Tibial artery (tissue), 4 donors: ENCODE measurements at regions not wholly inside any gene's neighbourhood (a gene's known extent, or its start where the extent isn't known, plus 50 kb on each side); places are given as distances from the start of the nearest gene placed in this dataset.
"Not testable (repeated sequence)": the region's sequence is repeated elsewhere in the genome, so short reads cannot be mapped to it uniquely, and the experiment has no call there.

Source experiments
- DNase-seq, 2 donors: peaks; one replicate each; pipeline ENCODE4 v3.0.0-alpha.2; 2019
- H3K27ac ChIP-seq, 2 donors: fragments of 200-600 bp; sonication (generic) in 1 of 2; 1 replicate in 1 of 2; 2 replicates in 1 of 2; pipeline ENCODE4 v1.5.1; 2018 to 2019; ENCODE audit warnings: mild to moderate bottlenecking in 1 of 2
- H3K27me3 ChIP-seq, 2 donors: fragments of 200-600 bp; sonication (generic) in 1 of 2; one replicate each; pipeline versions ENCODE4 v1.5.1 to v1.6.0; 2016 to 2019
- H3K36me3 ChIP-seq, 3 donors: fragments of 200-600 bp; sonication (generic) in 2 of 3; one replicate each; pipeline ENCODE4 v1.5.1; 2016 to 2019; ENCODE audit warnings: mild to moderate bottlenecking in 2 of 3
- H3K4me1 ChIP-seq, 4 donors: fragments of 200-600 bp; sonication (generic) in 2 of 4; 1 replicate in 3 of 4; 2 replicates in 1 of 4; pipeline ENCODE4 v1.5.1; 2016 to 2019
- H3K4me3 ChIP-seq, 2 donors: fragments of 200-600 bp; sonication (generic) in 1 of 2; 1 replicate in 1 of 2; 2 replicates in 1 of 2; pipeline ENCODE4 v1.5.1; 2018 to 2019; ENCODE audit warnings: mild to moderate bottlenecking in 2 of 2
- H3K9me3 ChIP-seq, 3 donors: fragments of 200-600 bp; sonication (generic) in 1 of 3; one replicate each; pipeline ENCODE4 v1.5.1; 2016 to 2019
- CTCF ChIP-seq, 2 experiments: fragments of 200-600 bp in 1 of 2; fragments of 450-650 bp in 1 of 2; IDR thresholded peaks; one replicate each; pipeline ENCODE4 v1.5.1; 2017 to 2019; ENCODE audit warnings: antibody characterized with exemption in 2 of 2, mild to moderate bottlenecking in 1 of 2, moderate library complexity in 1 of 2
- intact Hi-C: fragments of 100-400 bp; cut with DNase I; formaldehyde crosslinking; loops from one replicate; pipeline ENCODE4 v1.15.0; 2023; ENCODE audit warnings: low total_unique reads

- no peak for DNase-seq
- Histone ChIP-seq H3K27ac (no peak overlapping the region), H3K36me3 (no peaks in the 10 kb centered on the region), H3K27me3 (no peaks in the 10 kb centered on the region), H3K9me3 (no peaks in the 10 kb centered on the region), H3K4me1 (peaks cover 0 to 25% (median 4%) of the 10 kb centered on the region in 4 donors), H3K4me3 (no peak overlapping the region)
- intact Hi-C loops: no loop called here
- TF ChIP-seq CTCF (IDR thresholded peaks at IDR 0.05): no peak
Observed at GRCh38 chr13:34175551-34175950, 357.6 kb downstream of the RFC3 start.

- Histone ChIP-seq H3K27ac (no peak overlapping the region), H3K4me1 (peaks cover 0 to 25% (median 4%) of the 10 kb centered on the region in 4 donors), H3K4me3 (no peak overlapping the region), H3K9me3 (no peaks in the 10 kb centered on the region), H3K27me3 (no peaks in the 10 kb centered on the region), H3K36me3 (no peaks in the 10 kb centered on the region)
- TF ChIP-seq CTCF (IDR thresholded peaks at IDR 0.05): no peak
- intact Hi-C loops: no loop called here
- no peak for DNase-seq
Observed at GRCh38 chr13:34176633-34177032, 358.7 kb downstream of the RFC3 start.

- peaks cover 0 to 21% (median 4%) of the 10 kb centered on the region in 4 donors for H3K4me1 ChIP-seq
- no peaks in the 10 kb centered on the region for H3K9me3 ChIP-seq
- DNase-seq: no peak
- TF ChIP-seq CTCF (IDR thresholded peaks at IDR 0.05): no peak
- no peaks in the 10 kb centered on the region for H3K27me3 ChIP-seq
- no peaks in the 10 kb centered on the region for H3K36me3 ChIP-seq
- intact Hi-C loops: no loop called here
- no peak overlapping the region for H3K27ac ChIP-seq
- H3K4me3 ChIP-seq: no peak overlapping the region
Observed at GRCh38 chr13:34179481-34179880, 361.5 kb downstream of the RFC3 start.

DNA sequence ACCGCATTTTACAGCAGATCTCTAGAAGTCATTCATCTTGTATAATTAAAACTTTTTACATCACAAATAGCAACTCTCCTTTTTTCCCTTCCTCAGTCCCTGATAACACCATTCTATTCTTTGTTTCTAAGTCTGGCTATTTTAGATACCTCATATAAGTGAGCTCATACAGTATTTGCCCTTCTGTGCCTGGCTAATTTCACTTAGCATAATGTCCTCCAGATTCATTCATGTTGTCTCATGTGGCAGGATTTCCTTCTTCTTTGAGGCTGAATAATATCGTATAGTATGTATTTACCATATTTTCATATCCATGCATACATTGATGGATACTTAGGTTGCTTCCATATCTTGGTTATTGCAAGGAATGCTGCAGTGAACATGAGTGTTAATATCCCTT lies 362.0 kb downstream of the RFC3 start:
- intact Hi-C loops: no loop called here
- Histone ChIP-seq H3K36me3 (no peaks in the 10 kb centered on the region), H3K4me1 (peaks cover 0 to 17% (median 4%) of the 10 kb centered on the region in 4 donors), H3K9me3 (no peaks in the 10 kb centered on the region), H3K4me3 (no peak overlapping the region), H3K27ac (no peak overlapping the region), H3K27me3 (no peaks in the 10 kb centered on the region)
- TF ChIP-seq CTCF (IDR thresholded peaks at IDR 0.05): no peak
- DNase-seq: no peak

DNA sequence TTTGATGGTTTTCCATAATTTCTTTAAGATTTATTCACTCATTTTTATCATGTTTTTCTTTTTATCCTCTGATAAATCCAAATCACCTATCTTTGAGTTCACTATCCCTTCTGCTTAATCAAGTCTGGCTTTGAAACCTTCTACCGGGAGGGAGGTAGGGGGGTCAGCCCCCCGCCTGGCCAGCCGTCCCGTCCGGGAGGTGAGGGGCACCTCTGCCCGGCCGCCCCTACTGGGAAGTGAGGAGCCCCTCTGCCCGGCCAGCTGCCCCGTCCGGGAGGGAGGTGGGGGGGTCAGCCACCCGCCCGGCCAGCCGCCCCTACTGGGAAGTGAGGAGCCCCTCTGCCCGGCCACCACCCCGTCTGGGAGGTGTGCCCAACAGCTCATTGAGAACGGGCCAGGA lies 363.3 kb downstream of the RFC3 start:
- H3K27ac ChIP-seq, H3K36me3 ChIP-seq, H3K4me3 ChIP-seq, DNase-seq, H3K27me3 ChIP-seq, intact Hi-C loops, H3K9me3 ChIP-seq: not testable (repeated sequence)
- peaks cover 0 to 12% (median 4%) of the 10 kb centered on the region in 4 donors for H3K4me1 ChIP-seq

GRCh38 chr13:34189946-34190345 lies 372.0 kb downstream of the RFC3 start:
- Histone ChIP-seq H3K4me1 (no peaks in the 10 kb centered on the region), H3K27me3 (no peaks in the 10 kb centered on the region), H3K27ac (no peak overlapping the region), H3K4me3 (no peak overlapping the region), H3K36me3 (no peaks in the 10 kb centered on the region), H3K9me3 (no peaks in the 10 kb centered on the region)
- no peak for TF ChIP-seq CTCF (IDR thresholded peaks at IDR 0.05)
- no peak for DNase-seq
- intact Hi-C loops: no loop called here
